ENCODE measurements at regions not wholly inside any gene's neighbourhood (a gene's known extent, or its start where the extent isn't known, plus 50 kb on each side); places are given as distances from the start of the nearest gene placed in this dataset.

DNA sequence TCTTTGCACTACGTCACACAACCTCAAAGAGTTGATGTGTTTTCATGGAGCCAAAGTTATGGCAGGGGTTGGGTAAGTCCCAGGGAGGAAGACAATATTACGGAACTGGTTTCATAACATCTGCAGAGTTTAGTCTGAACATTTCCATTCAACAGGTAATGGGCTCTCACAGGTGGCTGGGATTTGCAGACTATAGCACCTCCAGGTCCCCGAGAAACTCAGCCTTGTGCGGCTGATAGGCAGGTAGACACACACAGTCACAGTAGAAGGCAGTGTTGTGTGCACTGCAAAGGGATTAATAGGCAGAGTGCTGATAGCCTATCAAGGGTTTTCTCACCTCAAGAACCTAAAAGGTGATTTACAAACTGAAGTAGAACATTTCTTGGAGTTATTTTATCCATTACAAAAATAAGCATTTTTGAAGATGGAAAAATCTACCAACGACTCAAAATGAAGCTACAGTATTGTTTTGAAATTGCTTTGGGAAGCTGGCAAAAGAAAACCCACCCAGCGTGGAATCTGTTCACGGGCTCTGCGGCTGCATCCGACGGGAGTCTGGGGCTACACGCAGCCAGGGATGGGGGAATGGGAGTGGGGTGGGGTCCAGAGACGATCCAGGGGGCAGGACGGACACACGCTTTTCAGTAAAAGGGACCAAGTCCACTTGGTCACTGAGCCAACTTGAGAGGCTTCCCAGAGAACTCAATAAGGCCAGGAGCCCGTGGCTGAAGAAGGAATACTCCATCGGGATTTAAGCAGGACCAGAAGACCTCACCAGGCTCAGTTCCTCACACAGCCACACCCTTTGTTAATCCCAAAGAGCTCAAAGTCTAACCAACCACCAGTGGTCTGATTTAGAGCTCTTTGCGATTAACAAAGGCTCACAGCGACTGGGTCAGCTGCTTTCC, 82.9 kb downstream of the CHRNA1 start:
- TF ChIP-seq CTCF (IDR thresholded peaks at IDR 0.05; ENCODE audit: low read depth, low read length, poor library complexity, severe bottlenecking) (no peak), EZH2phosphoT487 (IDR thresholded peaks at IDR 0.05; ENCODE audit: borderline replicate concordance, low read length) (no peak)

Measured in DOHH2 (cell line).